ENCODE measurements at regions not wholly inside any gene's neighbourhood (a gene's known extent, or its start where the extent isn't known, plus 50 kb on each side); places are given as distances from the start of the nearest gene placed in this dataset.

DNA sequence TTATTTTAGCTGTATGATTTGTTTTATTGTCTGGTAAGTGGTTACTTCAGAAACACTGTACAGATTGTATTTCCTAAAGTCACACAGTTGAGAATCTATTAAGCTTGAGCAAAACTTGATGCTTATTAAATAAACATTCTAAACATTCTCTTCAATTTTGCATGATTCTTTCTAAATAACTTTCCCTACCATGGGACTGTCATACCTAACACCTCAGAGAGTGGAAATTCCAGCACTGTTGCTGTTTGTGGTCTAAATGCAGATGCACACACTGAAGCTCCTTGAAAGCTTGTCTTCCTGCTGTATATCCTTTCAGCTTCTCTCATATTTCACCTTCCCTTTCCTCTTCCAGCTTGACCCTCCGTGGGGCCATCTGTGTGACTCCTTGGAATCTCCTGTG is 392.0 kb downstream of the LRIG3 start:
- ChIA-PET CTCF (no interaction called here), POLR2A (no interaction called here)
- H3K9me3 Mint-ChIP-seq, result no peaks in the 10 kb centered on the region
- TF ChIP-seq, protein P1, sequence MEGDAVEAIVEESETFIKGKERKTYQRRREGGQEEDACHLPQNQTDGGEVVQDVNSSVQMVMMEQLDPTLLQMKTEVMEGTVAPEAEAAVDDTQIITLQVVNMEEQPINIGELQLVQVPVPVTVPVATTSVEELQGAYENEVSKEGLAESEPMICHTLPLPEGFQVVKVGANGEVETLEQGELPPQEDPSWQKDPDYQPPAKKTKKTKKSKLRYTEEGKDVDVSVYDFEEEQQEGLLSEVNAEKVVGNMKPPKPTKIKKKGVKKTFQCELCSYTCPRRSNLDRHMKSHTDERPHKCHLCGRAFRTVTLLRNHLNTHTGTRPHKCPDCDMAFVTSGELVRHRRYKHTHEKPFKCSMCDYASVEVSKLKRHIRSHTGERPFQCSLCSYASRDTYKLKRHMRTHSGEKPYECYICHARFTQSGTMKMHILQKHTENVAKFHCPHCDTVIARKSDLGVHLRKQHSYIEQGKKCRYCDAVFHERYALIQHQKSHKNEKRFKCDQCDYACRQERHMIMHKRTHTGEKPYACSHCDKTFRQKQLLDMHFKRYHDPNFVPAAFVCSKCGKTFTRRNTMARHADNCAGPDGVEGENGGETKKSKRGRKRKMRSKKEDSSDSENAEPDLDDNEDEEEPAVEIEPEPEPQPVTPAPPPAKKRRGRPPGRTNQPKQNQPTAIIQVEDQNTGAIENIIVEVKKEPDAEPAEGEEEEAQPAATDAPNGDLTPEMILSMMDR (IDR thresholded peaks at IDR 0.05), result no peak
- H3K4me1 Mint-ChIP-seq (ENCODE audit: low read depth), result no peaks in the 10 kb centered on the region
- H3K27me3 Mint-ChIP-seq, result no peaks in the 10 kb centered on the region
- no peaks in the 10 kb centered on the region for H3K36me3 Mint-ChIP-seq (ENCODE audit: low read depth)
- no peak overlapping the region for H3K4me3 Mint-ChIP-seq
- no peak overlapping the region for H3K27ac Mint-ChIP-seq
- intact Hi-C loops (cut with micrococcal nuclease), result no loop called here
- ATAC-seq (no peak), DNase-seq (no peak)

DNA sequence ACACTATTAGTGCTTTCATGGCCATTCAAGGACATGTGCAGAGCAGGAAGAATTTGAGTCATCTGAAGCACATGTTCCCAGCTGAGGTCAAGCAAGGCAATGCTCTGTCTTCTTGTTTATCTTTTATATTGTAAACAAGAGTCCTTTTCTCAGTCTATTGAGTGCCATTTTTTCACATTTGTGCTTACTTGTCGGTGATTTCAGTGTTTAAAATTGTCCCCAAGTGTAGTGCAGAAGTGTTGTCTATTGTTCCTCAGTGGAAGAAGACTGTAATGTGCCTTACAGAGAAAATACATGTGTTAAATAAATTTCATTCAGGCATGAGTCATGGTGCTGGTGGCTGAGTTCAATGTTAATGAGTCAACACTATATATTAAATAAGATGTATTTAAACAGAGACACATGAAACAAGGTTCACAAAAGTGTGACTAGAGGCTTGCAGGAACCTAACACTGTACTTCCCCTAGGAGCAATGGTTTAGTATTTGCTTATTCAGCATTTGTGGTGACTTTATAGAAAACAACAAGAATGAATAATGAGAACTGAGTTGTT is 391.1 kb downstream of the LRIG3 start:
- Mint-ChIP-seq H3K4me1 (ENCODE audit: low read depth) (no peaks in the 10 kb centered on the region), H3K9me3 (no peaks in the 10 kb centered on the region), H3K36me3 (ENCODE audit: low read depth) (no peaks in the 10 kb centered on the region), H3K27me3 (no peaks in the 10 kb centered on the region), H3K27ac (no peak overlapping the region), H3K4me3 (no peak overlapping the region)
- ATAC-seq, result no peak
- POLR2A ChIA-PET, result no interaction called here
- TF ChIP-seq, protein P1 (IDR thresholded peaks at IDR 0.05), result no peak
- CTCF ChIA-PET, result no interaction called here
- intact Hi-C loops (cut with micrococcal nuclease), result no loop called here
- DNase-seq, result no peak

DNA sequence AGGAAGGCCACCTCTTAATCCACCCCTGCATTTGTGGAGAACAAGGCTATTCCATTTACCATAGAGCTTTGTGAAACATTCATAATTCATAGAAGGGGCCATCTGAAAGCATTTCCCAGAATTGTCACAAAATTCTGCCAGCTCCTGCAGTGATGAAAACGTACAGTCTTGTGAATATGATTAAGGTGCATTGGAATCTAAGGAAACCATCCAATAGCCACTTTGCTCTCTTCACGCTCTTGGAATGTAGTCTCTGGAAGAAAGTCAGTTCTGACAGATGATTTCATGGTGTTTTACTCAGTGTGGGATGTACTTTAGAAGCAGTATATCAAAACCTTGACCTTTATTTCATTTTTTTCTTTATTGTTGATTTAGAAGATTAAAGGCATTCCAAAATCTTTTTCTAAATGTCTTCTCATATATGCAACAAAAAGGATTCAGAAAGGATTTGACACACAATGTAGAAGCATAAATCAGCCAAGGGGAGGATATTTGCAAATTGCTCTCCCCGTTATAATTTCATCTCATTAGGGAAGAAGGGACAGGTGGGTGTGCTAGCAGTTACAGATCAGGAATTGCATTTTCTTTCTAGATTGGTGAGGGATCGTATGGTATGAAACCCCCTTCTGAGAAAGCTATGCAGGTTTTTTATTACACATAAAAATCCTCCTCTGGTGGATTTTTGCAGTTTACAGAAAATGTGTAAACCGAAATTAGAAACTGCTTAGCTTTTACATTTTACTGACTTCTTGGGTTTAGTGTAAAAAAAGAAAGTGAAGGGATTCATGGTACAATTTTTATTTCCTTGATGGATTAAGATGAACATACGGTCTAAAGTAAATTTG is 390.2 kb downstream of the LRIG3 start:
- intact Hi-C loops (cut with micrococcal nuclease), result no loop called here
- H3K9me3 Mint-ChIP-seq, result no peaks in the 10 kb centered on the region
- POLR2A ChIA-PET, result no interaction called here
- H3K36me3 Mint-ChIP-seq (ENCODE audit: low read depth), result no peaks in the 10 kb centered on the region
- ATAC-seq (no peak), DNase-seq (no peak)
- no peak overlapping the region for H3K4me3 Mint-ChIP-seq
- TF ChIP-seq, protein P1 (IDR thresholded peaks at IDR 0.05), result no peak
- CTCF ChIA-PET, result no interaction called here
- no peak overlapping the region for H3K27ac Mint-ChIP-seq
- H3K27me3 Mint-ChIP-seq, result no peaks in the 10 kb centered on the region
- no peaks in the 10 kb centered on the region for H3K4me1 Mint-ChIP-seq (ENCODE audit: low read depth)

DNA sequence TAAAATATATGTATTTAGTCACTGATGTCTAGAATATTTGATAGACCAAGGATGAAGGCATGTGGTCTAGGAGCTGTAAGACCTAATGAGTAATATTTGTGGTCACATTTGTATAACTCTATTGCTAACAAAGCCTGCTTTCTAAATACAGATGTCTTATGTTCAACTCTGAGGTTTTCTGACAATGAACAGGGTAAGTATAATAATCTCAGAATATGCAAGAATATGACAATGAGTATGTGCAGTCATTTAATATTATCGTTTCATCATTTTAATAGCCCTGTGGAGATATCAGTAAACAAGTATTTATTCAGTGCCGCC is 389.6 kb downstream of the LRIG3 start:
- Mint-ChIP-seq H3K4me3 (no peak overlapping the region), H3K4me1 (ENCODE audit: low read depth) (no peaks in the 10 kb centered on the region), H3K27me3 (no peaks in the 10 kb centered on the region), H3K9me3 (no peaks in the 10 kb centered on the region), H3K27ac (no peak overlapping the region), H3K36me3 (ENCODE audit: low read depth) (no peaks in the 10 kb centered on the region)
- DNase-seq (no peak), ATAC-seq (no peak)
- ChIA-PET CTCF (no interaction called here), POLR2A (no interaction called here)
- intact Hi-C loops (cut with micrococcal nuclease), result no loop called here
- TF ChIP-seq, protein P1 (IDR thresholded peaks at IDR 0.05), result no peak

DNA sequence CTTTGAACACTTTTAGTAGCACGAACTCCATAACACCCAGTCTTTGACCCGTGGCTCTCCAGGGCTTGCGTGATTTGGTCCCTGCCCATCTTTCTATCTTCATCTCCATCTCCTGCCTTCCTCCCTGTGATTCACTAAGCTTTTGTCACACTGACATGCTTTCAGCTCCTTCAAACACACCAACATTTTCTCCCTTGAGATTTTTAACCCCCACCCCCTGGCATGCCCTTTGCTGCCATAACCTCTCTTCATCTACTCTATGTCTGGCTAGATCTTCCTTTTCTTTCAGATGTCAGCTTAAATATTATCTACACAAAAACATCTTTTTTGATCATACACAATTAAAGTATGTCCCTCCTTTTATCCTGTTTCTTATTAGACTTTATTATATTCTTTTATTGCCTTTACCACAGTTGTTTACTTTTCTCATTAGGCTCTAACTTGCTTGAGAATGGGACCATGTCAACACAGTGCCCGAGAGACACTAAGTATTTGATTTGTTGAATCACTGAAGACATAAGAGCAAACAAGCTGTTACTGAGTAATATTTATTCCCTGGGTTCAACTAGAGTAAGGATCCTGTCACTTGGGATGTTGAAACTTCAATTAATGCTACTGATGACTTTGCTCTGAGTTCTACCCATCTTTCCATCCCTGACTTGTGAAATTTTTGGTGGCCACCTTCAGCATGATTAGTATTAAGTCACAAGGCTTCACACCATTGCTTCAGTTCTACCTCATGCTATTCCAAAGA is 387.3 kb downstream of the LRIG3 start:
- POLR2A ChIA-PET, result no interaction called here
- no peaks in the 10 kb centered on the region for H3K4me1 Mint-ChIP-seq (ENCODE audit: low read depth)
- H3K4me3 Mint-ChIP-seq, result no peak overlapping the region

More for the DNA sequence above, 387.3 kb downstream of the LRIG3 start:
- ATAC-seq, result no peak
- intact Hi-C loops (cut with micrococcal nuclease), result no loop called here
- DNase-seq, result no peak
- TF ChIP-seq, protein P1 (IDR thresholded peaks at IDR 0.05), result no peak
- Mint-ChIP-seq H3K9me3 (no peaks in the 10 kb centered on the region), H3K27me3 (peaks cover 2% of the 10 kb centered on the region), H3K36me3 (ENCODE audit: low read depth) (no peaks in the 10 kb centered on the region), H3K27ac (no peak overlapping the region)
- CTCF ChIA-PET, result no interaction called here
